Breast epithelium (tissue), 3 donors: ENCODE measurements at regions not wholly inside any gene's neighbourhood (a gene's known extent, or its start where the extent isn't known, plus 50 kb on each side); places are given as distances from the start of the nearest gene placed in this dataset.

Experiments used
- POLR2A ChIP-seq: fragments of 450-650 bp; IDR thresholded peaks from one replicate; pipeline ENCODE4 v1.6.1; 2016; ENCODE audit warnings: antibody characterized with exemption, mild to moderate bottlenecking, moderate library complexity
- POLR2AphosphoS5 ChIP-seq, 3 donors: sonication (generic); formaldehyde crosslinking; IDR thresholded peaks; one replicate each; pipeline ENCODE4 v1.6.1; 2017; ENCODE audit warnings: antibody characterized with exemption in 3 of 3
- TF ChIP-seq, protein P1 (sequence below), 3 donors: fragments of 450-650 bp; IDR thresholded peaks; one replicate each; pipeline ENCODE4 v1.5.1; 2016 to 2017; ENCODE audit warnings: antibody characterized with exemption in 3 of 3, mild to moderate bottlenecking in 3 of 3, moderate library complexity in 3 of 3

DNA sequence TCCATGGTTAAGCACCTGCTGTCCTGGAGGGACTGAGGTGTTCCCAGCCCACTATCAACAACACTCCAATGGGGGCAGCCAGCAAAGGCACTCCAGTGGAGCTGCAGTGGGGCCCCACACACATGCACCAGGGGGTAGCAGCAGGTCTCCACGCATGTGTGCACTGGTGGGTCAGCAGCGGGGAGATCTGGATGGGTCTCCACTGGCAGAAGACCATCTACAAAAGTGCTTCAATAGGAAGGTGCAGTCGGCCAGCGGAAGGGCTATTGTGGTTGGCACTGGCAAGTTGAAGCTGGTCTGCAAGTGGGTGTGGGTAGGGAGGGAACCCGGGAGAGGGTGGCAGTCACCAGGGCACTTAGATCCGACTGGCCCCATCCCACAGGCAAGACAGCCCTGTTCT is 1355.4 kb downstream of the NSUN3 start:
- TF ChIP-seq, protein P1, sequence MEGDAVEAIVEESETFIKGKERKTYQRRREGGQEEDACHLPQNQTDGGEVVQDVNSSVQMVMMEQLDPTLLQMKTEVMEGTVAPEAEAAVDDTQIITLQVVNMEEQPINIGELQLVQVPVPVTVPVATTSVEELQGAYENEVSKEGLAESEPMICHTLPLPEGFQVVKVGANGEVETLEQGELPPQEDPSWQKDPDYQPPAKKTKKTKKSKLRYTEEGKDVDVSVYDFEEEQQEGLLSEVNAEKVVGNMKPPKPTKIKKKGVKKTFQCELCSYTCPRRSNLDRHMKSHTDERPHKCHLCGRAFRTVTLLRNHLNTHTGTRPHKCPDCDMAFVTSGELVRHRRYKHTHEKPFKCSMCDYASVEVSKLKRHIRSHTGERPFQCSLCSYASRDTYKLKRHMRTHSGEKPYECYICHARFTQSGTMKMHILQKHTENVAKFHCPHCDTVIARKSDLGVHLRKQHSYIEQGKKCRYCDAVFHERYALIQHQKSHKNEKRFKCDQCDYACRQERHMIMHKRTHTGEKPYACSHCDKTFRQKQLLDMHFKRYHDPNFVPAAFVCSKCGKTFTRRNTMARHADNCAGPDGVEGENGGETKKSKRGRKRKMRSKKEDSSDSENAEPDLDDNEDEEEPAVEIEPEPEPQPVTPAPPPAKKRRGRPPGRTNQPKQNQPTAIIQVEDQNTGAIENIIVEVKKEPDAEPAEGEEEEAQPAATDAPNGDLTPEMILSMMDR (IDR thresholded peaks at IDR 0.05), result no peak
- TF ChIP-seq POLR2A, result no peak
- no peak for TF ChIP-seq POLR2AphosphoS5 (IDR thresholded peaks at IDR 0.05)
